ENCODE measurements at regions not wholly inside any gene's neighbourhood (a gene's known extent, or its start where the extent isn't known, plus 50 kb on each side); places are given as distances from the start of the nearest gene placed in this dataset.

- no peak for TF ChIP-seq CTCF (conservative IDR thresholded peaks at IDR 0.05; ENCODE audit: control insufficient read depth, insufficient read depth, low read depth, low read length)
- DNase-seq (ENCODE audit: low read depth), result no peak
- no peak overlapping the region for H3K4me3 ChIP-seq (ENCODE audit: control insufficient read depth, low read depth, low read length)
Measured at GRCh38 chrX:131938749-131939148, 84.4 kb upstream of the STK26 start.

GRCh38 chrX:131942034-131942433, 81.1 kb upstream of the STK26 start:
- no peak for DNase-seq (ENCODE audit: low read depth)
- no peak for TF ChIP-seq CTCF (conservative IDR thresholded peaks at IDR 0.05; ENCODE audit: control insufficient read depth, insufficient read depth, low read depth, low read length)
- H3K4me3 ChIP-seq (ENCODE audit: control insufficient read depth, low read depth, low read length), result no peak overlapping the region

- no peak for TF ChIP-seq CTCF (conservative IDR thresholded peaks at IDR 0.05; ENCODE audit: control insufficient read depth, insufficient read depth, low read depth, low read length)
- no peak overlapping the region for H3K4me3 ChIP-seq (ENCODE audit: control insufficient read depth, low read depth, low read length)
- no peak for DNase-seq (ENCODE audit: low read depth)
Measured at GRCh38 chrX:131944936-131945902, 77.9 kb upstream of the STK26 start.

- DNase-seq (ENCODE audit: low read depth), result no peak
- no peak for TF ChIP-seq CTCF (conservative IDR thresholded peaks at IDR 0.05; ENCODE audit: control insufficient read depth, insufficient read depth, low read depth, low read length)
- H3K4me3 ChIP-seq (ENCODE audit: control insufficient read depth, low read depth, low read length), result no peak overlapping the region
Measured at GRCh38 chrX:131951166-131951565, 71.9 kb upstream of the STK26 start.

- H3K4me3 ChIP-seq (ENCODE audit: control insufficient read depth, low read depth, low read length), result no peak overlapping the region
- no peak for DNase-seq (ENCODE audit: low read depth)
- TF ChIP-seq CTCF (conservative IDR thresholded peaks at IDR 0.05; ENCODE audit: control insufficient read depth, insufficient read depth, low read depth, low read length), result no peak
Measured at GRCh38 chrX:131955099-131955777, 67.9 kb upstream of the STK26 start.

GRCh38 chrX:131958724-131959123, 64.4 kb upstream of the STK26 start:
- H3K4me3 ChIP-seq (ENCODE audit: control insufficient read depth, low read depth, low read length), result no peak overlapping the region
- no peak for TF ChIP-seq CTCF (conservative IDR thresholded peaks at IDR 0.05; ENCODE audit: control insufficient read depth, insufficient read depth, low read depth, low read length)
- no peak for DNase-seq (ENCODE audit: low read depth)

Measured in fibroblast of mammary gland (primary cell).